Skeletal muscle tissue (tissue), 3 donors: ENCODE measurements at regions not wholly inside any gene's neighbourhood (a gene's known extent, or its start where the extent isn't known, plus 50 kb on each side); places are given as distances from the start of the nearest gene placed in this dataset.
"Not testable (repeated sequence)": the region's sequence is repeated elsewhere in the genome, so short reads cannot be mapped to it uniquely, and the experiment has no call there.

ENCODE experiments used
- H3K27ac ChIP-seq: one replicate; pipeline ENCODE4 v1.7.0; 2013; ENCODE audit warnings: mild to moderate bottlenecking, low read depth, low read length, inconsistent platforms
- H3K27me3 ChIP-seq, 3 donors: one replicate each; pipeline ENCODE4 v1.7.0; 2013; ENCODE audit warnings: low read length in 3 of 3; ENCODE audit not compliant: control insufficient read depth in 3 of 3, insufficient read depth in 3 of 3
- H3K36me3 ChIP-seq, 3 donors: one replicate each; pipeline ENCODE4 v1.7.0; 2013; ENCODE audit warnings: low read length in 3 of 3; ENCODE audit not compliant: control insufficient read depth in 3 of 3, insufficient read depth in 3 of 3
- H3K4me1 ChIP-seq, 3 donors: one replicate each; pipeline ENCODE4 v1.7.0; 2013; ENCODE audit warnings: low read length in 3 of 3, mild to moderate bottlenecking in 3 of 3; ENCODE audit not compliant: control insufficient read depth in 3 of 3, insufficient read depth in 3 of 3
- H3K4me3 ChIP-seq, 3 donors: one replicate each; pipeline ENCODE4 v1.7.0; 2013; ENCODE audit warnings: low read length in 3 of 3
- H3K9ac ChIP-seq, 3 donors: one replicate each; pipeline ENCODE4 v1.7.0; 2013; ENCODE audit warnings: low read length in 3 of 3, mild to moderate bottlenecking in 3 of 3, moderate library complexity in 2 of 3, low read depth in 1 of 3
- H3K9me3 ChIP-seq, 3 donors: one replicate each; pipeline ENCODE4 v1.7.0; 2013; ENCODE audit warnings: low read length in 3 of 3; ENCODE audit not compliant: control insufficient read depth in 3 of 3
- donor health status: Osteomylitis.

- H3K4me3 ChIP-seq = no peak overlapping the region
- no peak overlapping the region for H3K9ac ChIP-seq
- no peaks in the 10 kb centered on the region for H3K9me3 ChIP-seq
- no peaks in the 10 kb centered on the region for H3K36me3 ChIP-seq
- no peaks in the 10 kb centered on the region for H3K27me3 ChIP-seq
- H3K4me1 ChIP-seq = peaks cover 0 to 5% (median 3%) of the 10 kb centered on the region in 3 donors
- no peak overlapping the region for H3K27ac ChIP-seq
Measured at GRCh38 chr17:71801301-71801700, 319.5 kb upstream of the SOX9 start.

DNA sequence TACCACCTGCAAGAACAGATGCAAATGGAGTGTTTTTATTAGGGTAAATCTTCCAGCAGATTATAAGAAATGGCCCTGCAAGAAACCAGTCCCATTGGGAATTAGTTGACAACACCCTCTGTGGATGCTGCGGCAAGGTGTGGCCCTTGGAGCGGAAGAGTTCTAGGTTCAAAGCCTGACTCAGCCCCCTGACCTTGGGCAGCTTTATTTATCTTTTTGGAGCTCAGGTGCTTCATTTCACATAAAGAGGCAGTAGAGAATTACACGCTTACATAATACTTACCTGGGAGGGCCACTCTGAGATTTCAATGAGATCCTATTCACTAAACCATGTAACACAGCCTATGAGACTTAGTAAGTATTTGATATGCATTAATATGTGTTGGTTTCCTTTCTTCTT lies 318.2 kb upstream of the SOX9 start:
- no peak overlapping the region for H3K9ac ChIP-seq

GRCh38 chr17:71803656-71804284 lies 317.1 kb upstream of the SOX9 start:
- Histone ChIP-seq H3K4me3 (no peak overlapping the region), H3K9ac (no peak overlapping the region), H3K4me1 (peaks cover 0 to 5% (median 3%) of the 10 kb centered on the region in 3 donors), H3K9me3 (no peaks in the 10 kb centered on the region), H3K27ac (no peak overlapping the region), H3K36me3 (no peaks in the 10 kb centered on the region), H3K27me3 (no peaks in the 10 kb centered on the region)

More for the DNA sequence above, 318.2 kb upstream of the SOX9 start:
- no peak overlapping the region for H3K4me3 ChIP-seq
- H3K4me1 ChIP-seq = peaks cover 0 to 5% (median 3%) of the 10 kb centered on the region in 3 donors
- no peaks in the 10 kb centered on the region for H3K9me3 ChIP-seq
- H3K27me3 ChIP-seq = no peaks in the 10 kb centered on the region
- no peak overlapping the region for H3K27ac ChIP-seq
- H3K36me3 ChIP-seq = no peaks in the 10 kb centered on the region

- H3K9ac ChIP-seq = no peak overlapping the region
- no peaks in the 10 kb centered on the region for H3K36me3 ChIP-seq
- no peak overlapping the region for H3K4me3 ChIP-seq
- no peaks in the 10 kb centered on the region for H3K9me3 ChIP-seq
- H3K27me3 ChIP-seq = no peaks in the 10 kb centered on the region
- no peaks in the 10 kb centered on the region for H3K4me1 ChIP-seq
- H3K27ac ChIP-seq = no peak overlapping the region
Measured at GRCh38 chr17:71809537-71809936, 311.3 kb upstream of the SOX9 start.

- not testable (repeated sequence) for H3K4me1 ChIP-seq, H3K9me3 ChIP-seq, H3K36me3 ChIP-seq, H3K27me3 ChIP-seq, H3K27ac ChIP-seq, H3K9ac ChIP-seq, H3K4me3 ChIP-seq
Measured at GRCh38 chr17:71813861-71814260, 307.0 kb upstream of the SOX9 start.

GRCh38 chr17:71821511-71821910 lies 299.3 kb upstream of the SOX9 start:
- H3K4me1 ChIP-seq = no peaks in the 10 kb centered on the region
- H3K27me3 ChIP-seq = no peaks in the 10 kb centered on the region
- H3K36me3 ChIP-seq = no peaks in the 10 kb centered on the region
- H3K9ac ChIP-seq = no peak overlapping the region
- H3K27ac ChIP-seq = no peak overlapping the region
- H3K4me3 ChIP-seq = no peak overlapping the region
- H3K9me3 ChIP-seq = no peaks in the 10 kb centered on the region

DNA sequence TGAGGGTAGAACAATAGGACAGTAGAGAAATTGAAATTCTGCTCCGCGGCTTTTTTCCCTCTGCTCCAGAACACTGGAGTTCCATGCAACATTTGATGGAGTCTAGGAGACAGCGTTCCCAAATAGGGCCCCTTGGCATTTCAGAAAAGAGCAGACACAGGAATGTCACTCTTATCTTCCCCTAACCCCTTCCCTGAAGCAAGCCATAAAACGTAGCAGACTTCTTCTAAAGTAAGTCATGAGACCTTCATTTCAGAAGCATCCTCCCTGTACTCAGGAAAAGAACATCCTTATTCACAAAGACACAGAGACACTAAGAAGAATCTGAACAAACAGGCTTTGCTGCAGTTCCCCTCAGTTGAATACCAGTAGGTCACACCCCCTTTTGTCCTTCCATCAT lies 296.1 kb upstream of the SOX9 start:
- Histone ChIP-seq H3K9ac (no peak overlapping the region), H3K27me3 (peaks cover 0 to 8% (median 0%) of the 10 kb centered on the region in 3 donors), H3K4me3 (no peak overlapping the region), H3K4me1 (no peaks in the 10 kb centered on the region), H3K9me3 (no peaks in the 10 kb centered on the region), H3K27ac (no peak overlapping the region), H3K36me3 (no peaks in the 10 kb centered on the region)

GRCh38 chr17:71825687-71826086 lies 295.1 kb upstream of the SOX9 start:
- Histone ChIP-seq H3K9ac (no peak overlapping the region), H3K9me3 (no peaks in the 10 kb centered on the region), H3K27me3 (peaks cover under 1 to 13% (median 4%) of the 10 kb centered on the region in 3 donors), H3K4me3 (no peak overlapping the region), H3K27ac (no peak overlapping the region), H3K36me3 (no peaks in the 10 kb centered on the region), H3K4me1 (no peaks in the 10 kb centered on the region)

DNA sequence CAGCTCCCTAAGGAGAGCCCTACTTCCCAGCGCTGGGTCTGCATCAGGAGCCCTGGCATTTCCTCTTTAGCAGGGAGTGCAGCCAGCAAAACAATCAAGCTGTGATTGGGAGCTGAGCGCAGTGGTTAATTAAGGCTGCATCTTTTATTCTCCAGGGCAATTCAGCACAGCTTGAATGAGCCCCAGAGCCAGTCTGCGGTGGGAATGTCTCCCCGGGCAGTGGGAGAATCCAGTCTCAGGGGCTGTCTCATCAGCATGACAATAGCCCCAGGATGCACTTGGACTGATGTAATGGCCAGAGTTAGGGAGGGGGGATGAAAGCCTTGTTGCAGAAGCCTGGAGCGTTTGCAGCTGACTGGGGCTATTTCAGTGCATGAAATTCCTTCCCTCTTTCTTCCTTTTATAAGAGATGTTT lies 292.6 kb upstream of the SOX9 start:
- Histone ChIP-seq H3K4me3 (no peak overlapping the region), H3K9ac (no peak overlapping the region)

GRCh38 chr17:71830866-71831265 lies 290.0 kb upstream of the SOX9 start:
- no peak overlapping the region for H3K9ac ChIP-seq
- H3K36me3 ChIP-seq = no peaks in the 10 kb centered on the region

More for the DNA sequence above, 292.6 kb upstream of the SOX9 start:
- Histone ChIP-seq H3K9me3 (no peaks in the 10 kb centered on the region), H3K27me3 (peaks cover 4 to 16% (median 5%) of the 10 kb centered on the region in 3 donors), H3K4me1 (no peaks in the 10 kb centered on the region), H3K36me3 (no peaks in the 10 kb centered on the region), H3K27ac (no peak overlapping the region)

More at GRCh38 chr17:71830866-71831265, 290.0 kb upstream of the SOX9 start:
- H3K27ac ChIP-seq = no peak overlapping the region
- H3K4me3 ChIP-seq = no peak overlapping the region
- no peaks in the 10 kb centered on the region for H3K9me3 ChIP-seq
- no peaks in the 10 kb centered on the region for H3K4me1 ChIP-seq
- H3K27me3 ChIP-seq = peaks cover 4 to 16% (median 5%) of the 10 kb centered on the region in 3 donors
